Fibroblast of skin of scalp (primary cell): ENCODE measurements at regions not wholly inside any gene's neighbourhood (a gene's known extent, or its start where the extent isn't known, plus 50 kb on each side); places are given as distances from the start of the nearest gene placed in this dataset.

ENCODE experiments used
- DNase-seq: peaks from one replicate; pipeline ENCODE4 v3.0.0-alpha.2; 2013

GRCh38 chr4:83850435-83850834 lies 314.5 kb downstream of the GPAT3 start:
- peak; percentile 38 for DNase-seq

GRCh38 chr4:83846193-83846830 lies 310.4 kb downstream of the GPAT3 start:
- no peak for DNase-seq

- DNase-seq = no peak
Measured at GRCh38 chr4:83839615-83840014, 303.7 kb downstream of the GPAT3 start.

GRCh38 chr4:83837614-83838308 lies 301.9 kb downstream of the GPAT3 start:
- no peak for DNase-seq

- no peak for DNase-seq
Measured at GRCh38 chr4:83833920-83834319, 298.0 kb downstream of the GPAT3 start.

GRCh38 chr4:83832110-83832825 lies 296.4 kb downstream of the GPAT3 start:
- no peak for DNase-seq

GRCh38 chr4:83831588-83831987 lies 295.7 kb downstream of the GPAT3 start:
- DNase-seq = no peak

GRCh38 chr4:83830138-83830888 lies 294.4 kb downstream of the GPAT3 start:
- no peak for DNase-seq

- peak; percentile 47 for DNase-seq
Measured at GRCh38 chr4:83828601-83829000, 292.7 kb downstream of the GPAT3 start.

- DNase-seq = no peak
Measured at GRCh38 chr4:83821493-83821892, 285.6 kb downstream of the GPAT3 start.

- DNase-seq = no peak
Measured at GRCh38 chr4:83819582-83819981, 283.7 kb downstream of the GPAT3 start.

GRCh38 chr4:83810428-83810827 lies 274.5 kb downstream of the GPAT3 start:
- DNase-seq = no peak

GRCh38 chr4:83809581-83809980 lies 273.7 kb downstream of the GPAT3 start:
- DNase-seq = no peak

- DNase-seq = no peak
Measured at GRCh38 chr4:83793481-83793880, 257.6 kb downstream of the GPAT3 start.

GRCh38 chr4:83785891-83786290 lies 250.0 kb downstream of the GPAT3 start:
- DNase-seq = no peak

- no peak for DNase-seq
Measured at GRCh38 chr4:83783215-83783614, 247.3 kb downstream of the GPAT3 start.

- no peak for DNase-seq
Measured at GRCh38 chr4:83782591-83782990, 246.7 kb downstream of the GPAT3 start.

GRCh38 chr4:83781434-83781833 lies 245.5 kb downstream of the GPAT3 start:
- DNase-seq = no peak

GRCh38 chr4:83780053-83780733 lies 244.3 kb downstream of the GPAT3 start:
- DNase-seq = no peak

- DNase-seq = no peak
Measured at GRCh38 chr4:83779103-83780052, 243.5 kb downstream of the GPAT3 start.

- DNase-seq = peak; percentile 2
Measured at GRCh38 chr4:83772685-83773084, 236.8 kb downstream of the GPAT3 start.
